ENCODE measurements at regions not wholly inside any gene's neighbourhood (a gene's known extent, or its start where the extent isn't known, plus 50 kb on each side); places are given as distances from the start of the nearest gene placed in this dataset.

DNA sequence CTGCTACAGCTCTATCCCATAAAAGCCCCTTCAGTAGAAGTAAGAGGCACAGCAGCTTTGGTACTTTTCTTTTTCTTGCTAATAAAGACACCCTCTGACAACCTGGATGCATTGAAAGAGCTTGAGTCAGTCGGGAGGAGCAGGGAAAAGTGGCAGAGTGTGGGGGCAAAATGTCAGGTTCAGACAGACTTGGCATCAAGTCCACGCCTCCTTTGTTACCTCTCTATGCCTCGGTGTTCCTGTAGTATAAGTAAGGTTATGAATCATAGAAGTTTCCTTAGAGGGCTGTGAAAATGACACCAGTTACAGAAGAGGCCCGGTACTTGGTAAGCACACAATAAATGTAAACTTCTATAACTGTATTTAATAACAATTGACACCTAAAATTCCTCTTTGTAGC, 133.9 kb downstream of the ESM1 start:
- no peak for FAIRE-seq

DNA sequence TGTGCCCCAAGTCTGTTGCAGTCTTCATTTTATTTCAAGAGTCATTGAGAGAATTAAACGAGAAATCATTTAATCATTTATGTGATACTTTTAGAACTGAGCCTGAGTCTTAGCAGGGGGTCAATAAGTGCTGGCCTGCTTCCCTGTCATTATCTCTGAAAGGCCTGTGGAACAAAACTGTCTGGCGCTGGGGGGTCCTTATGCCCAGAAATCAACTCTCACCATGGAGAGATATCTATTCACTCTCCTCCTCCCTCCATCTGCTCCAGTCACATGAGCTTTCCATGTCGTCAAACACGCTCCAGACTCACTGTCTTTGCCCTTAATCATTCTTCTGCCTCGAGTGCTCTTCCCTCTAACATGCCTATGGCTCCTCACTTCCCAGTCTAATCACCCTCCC, 136.8 kb downstream of the ESM1 start:
- no peak for FAIRE-seq

DNA sequence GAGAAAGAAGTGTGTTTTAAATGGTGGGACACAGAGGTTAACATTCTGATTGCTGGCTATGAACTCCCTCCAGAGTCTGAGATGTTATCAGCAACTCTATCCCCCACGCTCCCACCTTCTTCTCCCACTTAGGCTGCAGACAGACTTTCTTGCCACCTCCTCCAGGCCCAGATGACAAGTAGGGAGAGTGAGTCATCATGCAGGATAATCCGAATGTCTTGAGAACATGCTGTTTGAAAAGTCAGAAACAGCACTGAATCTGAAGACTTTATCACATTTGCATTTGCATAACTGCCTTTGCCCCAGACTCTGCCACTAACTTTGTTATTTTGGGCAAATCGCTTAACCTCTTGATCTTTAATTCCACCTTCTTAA, 139.8 kb downstream of the ESM1 start:
- FAIRE-seq: no peak

DNA sequence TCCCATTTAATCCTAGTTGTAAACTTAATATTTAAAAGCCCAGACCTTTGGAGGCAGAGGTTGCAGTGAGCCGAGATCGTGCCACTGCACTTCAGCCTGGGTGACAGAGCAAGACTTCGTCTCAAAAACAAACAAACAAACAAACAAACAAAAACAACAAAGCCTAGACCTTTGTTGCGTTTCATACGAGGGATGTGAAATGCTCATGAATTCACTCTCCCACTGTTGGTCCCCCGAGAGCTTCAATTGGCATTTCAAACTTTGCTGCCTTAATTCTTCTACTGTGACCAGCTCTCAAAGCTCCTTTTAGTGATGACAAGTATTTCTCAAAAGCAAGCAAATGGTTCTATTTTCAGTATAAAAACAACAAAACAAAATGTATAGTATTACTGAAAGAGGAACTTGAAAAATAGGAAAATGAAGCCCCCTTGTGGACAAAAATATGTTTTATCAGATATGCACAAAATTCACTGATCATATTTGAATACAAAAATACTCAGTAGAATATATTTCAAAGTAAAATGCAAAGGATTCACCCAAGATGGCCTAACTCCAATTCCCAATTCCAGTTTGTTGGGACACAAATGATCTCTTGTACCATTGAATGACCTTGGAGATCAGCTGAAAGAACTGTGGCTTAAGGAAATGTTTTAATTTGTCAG, 140.4 kb downstream of the ESM1 start:
- peak; percentile 18 for FAIRE-seq

DNA sequence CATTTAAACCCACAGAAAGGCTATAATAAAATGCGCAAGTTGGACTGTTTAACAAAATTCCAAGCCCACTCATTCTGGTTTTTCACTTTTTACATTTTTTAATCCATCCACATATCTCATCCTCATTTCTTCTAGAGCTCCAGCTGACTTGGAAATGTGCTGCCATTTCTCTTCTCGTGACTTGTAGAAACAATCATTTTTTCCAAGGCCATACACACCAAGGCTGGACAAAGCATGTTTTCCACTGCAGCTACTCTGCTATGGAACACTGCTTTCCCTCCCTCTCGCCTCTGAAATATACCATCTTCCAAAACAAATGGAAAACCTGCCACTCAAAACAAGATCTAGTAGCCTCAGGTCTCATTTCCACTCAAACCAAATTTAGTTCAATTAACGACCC, 141.1 kb downstream of the ESM1 start:
- no peak for FAIRE-seq

DNA sequence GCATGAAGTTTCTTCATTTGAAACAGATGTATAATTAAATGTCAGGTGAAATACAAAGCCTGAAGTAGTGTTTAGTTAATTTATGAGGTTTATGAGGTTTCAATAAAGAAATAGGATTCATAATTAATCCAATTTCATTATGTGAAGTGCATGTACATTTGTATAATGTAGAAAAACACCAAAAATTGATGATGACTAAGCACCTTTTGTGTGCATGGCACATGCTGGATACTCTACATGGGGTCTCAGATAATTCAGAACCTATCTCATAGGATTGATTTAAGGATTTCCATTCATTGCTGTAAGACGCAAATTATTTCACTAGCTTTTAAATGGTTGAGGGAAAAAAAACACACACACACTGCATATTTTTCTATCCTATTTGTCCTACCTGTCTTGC, 143.9 kb downstream of the ESM1 start:
- no peak for FAIRE-seq

DNA sequence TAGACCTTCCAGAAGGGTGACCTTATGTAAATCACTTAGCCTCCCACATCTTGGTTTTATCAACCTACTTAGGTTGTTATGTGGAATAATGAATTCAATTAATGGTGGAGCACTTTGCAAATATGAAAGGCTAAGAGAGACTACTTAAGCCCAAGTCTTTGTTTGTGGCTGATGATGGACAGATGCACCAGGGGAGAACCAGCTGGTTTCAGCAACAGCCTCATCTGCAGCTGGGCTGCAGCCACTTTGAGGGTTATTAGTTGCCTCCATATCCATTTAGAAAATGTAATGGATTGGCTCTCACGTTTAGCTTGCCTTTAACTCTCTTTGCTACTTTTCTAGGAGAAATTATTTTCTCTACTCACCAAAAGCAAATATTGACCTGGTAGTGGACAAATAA, 146.6 kb downstream of the ESM1 start:
- no peak for FAIRE-seq

DNA sequence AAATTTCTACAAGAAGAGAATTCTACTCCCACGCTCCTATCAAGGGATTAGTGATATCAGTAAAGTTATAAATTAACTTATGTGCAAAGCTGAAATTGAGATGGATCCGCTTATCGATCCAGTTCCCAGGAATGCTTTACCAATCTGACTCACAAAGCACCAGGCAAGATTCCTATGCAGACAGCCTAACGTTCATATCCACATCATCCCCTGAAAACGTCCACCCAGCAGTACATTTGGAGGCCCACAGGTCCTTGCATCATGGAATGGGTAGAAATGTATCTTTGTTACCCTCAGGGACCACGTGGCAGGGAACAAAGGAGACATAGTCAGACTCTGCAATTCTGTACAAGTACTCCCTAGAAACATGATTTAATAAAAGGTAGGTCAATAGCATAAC, 147.4 kb downstream of the ESM1 start:
- FAIRE-seq: no peak

DNA sequence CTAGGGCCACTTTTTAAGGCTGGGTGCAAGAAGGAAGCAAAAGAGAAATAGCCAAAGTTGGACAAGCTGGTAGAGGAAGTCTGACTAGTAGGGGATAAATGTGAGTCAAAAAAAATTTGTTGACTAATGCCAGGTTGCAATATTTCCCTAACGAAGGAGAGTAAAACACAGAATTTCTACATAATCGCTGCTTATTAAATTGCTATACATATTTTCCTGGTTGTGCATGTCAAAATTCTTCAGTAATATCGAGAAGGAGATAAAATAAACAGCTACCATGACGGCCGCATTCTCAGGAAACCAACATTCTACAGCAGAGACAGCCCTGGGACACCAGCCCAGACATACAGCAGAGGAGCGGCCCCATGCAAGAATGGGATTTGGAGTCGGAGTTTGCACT, 148.3 kb downstream of the ESM1 start:
- FAIRE-seq: no peak

DNA sequence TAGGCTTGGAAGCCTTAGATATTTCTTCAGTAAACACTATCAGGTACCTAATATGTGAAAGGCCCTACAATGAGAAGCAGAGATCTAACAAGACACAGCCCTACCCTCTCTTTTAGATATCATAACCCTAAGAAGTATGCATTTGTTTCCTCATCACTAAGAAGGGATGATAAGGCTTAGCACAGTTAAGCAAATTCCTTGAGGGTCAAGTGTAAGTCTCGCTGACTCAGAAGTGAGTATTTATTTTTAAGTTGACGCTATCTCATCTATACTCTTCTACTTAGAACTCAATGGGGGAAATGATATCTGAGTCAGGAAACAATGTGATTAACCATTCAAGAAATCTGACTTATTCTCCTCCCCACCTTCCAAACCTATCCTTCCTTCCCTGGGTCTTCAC, 149.7 kb downstream of the ESM1 start:
- no peak for FAIRE-seq

DNA sequence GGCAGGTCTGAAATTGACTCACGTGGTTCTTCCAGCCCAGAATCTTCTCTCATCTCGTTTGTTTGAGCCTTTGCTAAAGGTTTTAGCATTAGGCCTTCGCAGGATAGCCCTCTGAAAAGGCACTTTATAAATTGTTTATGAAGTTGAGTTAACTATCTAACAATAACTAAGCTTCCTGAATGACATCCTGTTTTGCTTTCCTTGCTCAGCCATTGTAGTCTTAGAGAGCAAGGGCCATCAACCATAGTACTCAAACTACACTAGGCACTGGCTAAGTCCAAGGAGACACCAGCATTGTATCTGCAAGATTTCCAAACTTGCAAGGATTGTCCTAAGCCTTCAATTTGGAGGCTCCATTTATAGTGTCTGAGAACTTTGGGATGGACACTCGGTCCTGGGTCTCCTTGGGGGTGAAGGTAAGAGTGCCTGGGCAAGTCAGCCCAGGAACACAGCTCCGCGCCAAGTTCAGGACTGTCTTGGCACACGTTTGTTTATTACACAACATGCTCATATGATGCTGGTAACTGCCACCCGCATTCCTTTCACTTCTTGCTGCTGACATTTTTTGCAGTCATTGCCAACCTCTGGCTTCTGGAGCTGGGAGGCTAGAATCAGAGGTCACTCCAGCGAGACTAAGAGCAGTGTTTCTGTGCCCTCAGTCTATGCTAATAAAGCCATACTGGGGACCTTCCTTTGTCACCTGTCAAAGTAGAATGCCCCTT, 151.1 kb downstream of the ESM1 start:
- no peak for FAIRE-seq

DNA sequence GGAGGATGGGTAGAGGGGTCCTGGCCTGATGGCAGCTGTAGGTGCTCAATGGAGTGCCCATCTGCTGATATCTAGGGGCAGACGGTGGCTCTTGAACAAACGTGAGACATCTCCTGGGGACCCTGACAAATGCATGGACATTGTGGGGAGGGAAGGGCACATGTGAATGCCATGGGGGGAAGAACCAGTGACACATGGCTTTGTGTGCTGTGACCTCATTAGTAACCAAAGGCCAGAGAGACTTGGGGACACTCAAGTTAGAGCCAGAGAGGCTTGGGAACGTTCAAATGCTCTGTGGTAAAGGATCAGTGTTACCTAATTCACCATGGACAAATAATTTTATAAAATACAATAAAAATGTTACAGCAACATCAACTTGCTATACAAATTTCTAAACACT, 151.8 kb downstream of the ESM1 start:
- no peak for FAIRE-seq

DNA sequence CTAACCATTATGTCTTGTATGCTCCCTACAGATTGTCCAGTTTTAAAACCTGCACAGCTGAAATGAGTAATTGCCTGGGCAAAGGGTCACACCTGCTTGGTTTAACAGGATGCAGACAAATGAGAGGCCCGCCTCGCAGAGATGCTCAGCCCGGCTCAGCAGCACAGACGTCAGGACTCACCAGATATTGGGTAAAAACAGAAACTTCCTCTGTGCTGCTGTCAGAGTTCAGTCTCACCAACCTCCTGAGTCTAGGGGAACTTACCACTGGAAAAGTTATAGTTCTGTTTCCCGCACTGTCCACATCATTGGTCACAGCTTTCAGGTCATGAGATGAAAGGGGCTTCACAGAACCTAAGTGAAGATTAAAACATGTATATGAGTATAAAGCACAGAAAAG, 152.5 kb downstream of the ESM1 start:
- no peak for FAIRE-seq

DNA sequence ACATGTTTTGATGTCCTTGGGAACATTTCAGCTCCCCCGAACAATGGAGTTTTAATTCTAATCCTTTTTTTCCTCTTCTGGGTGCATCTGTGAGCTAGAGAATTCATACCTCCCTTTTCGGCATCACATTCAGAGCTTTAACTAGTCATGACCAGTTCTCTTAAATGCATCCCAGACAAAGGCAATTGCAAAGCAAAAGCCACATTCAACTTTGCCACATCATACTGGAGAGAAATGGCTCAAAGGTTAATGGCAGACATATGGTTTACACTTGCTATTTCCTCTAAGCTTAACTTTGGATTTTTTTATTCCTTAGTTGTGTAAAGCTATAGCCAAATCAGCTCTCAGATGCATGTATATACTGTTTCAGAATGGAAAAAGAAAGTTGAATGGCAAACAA, 153.3 kb downstream of the ESM1 start:
- FAIRE-seq: no peak

DNA sequence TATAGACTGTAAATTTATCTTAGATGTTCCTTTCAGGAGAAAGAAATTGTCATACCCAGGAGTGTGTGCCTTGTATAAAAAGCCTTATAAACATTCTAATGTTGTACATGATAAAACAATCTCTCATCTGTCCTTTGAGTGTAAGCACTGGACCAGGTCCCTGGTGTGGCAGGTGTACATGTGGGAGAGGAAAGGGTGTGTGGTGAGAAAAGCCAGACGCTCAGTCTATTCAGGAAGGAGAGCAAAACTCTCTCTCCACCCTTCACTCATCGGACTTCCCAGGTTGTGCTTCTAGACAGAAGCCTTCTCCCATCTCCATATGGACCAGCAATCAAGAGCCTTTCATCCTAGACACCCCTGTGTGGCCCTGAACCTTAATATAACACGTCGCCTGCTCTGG, 154.2 kb downstream of the ESM1 start:
- no peak for FAIRE-seq

DNA sequence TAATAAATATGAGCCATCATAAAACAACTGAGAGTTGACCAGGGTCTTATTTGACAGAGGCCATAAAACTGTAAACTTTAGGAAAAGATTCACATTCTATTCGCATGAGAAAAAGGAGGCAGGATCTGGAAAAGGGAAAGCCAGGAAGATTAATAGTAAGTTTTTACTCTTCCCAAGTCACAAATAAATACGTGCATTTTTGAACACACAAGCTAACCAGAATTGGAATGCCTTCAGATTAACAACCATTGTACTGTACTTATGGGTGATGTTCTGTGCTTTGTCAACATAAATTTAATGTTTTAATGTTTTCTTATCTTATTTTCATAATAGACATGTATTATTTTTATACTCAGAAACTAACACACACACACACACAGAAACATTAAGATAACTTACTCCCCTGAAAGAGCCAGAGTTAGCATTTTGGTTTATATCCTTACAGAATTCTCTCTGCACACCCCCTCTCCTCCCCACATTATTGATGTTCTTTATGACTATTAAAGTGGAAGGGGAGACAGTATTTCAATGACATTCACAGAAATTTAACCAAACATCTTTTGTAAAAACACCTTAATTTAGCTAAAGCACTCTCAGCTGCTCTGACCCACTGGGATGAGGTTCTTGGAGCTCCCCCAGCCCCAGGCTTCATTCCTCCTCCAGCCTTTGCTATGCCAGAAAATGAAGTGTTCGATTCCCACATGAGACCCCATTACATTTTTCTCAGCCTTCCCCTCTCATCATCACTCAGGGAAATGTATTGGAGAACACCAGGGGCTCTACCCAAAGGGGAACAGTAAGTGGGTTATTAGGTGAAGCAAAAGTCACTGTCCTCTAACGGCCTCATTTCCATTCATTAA, 155.5 kb downstream of the ESM1 start:
- no peak for FAIRE-seq

DNA sequence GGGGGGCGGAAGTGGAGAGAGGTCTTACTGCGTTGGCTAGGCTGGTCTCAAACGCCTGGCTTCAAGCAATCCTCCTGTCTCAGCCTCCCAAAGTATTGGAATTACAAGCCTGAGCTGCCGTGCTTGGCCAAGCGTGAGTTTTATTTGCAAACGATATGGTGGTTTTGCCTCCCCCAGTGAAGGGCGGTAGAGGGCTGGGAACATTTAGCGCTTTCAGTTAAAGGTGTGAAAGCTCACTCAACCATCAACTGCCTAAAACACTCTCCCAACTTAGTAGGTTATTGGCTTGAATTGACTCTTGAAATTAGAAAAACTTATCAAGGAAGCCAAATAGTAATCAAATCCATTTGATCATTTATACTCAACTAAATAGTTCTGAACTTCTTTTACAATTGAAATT, 156.3 kb downstream of the ESM1 start:
- FAIRE-seq: no peak

DNA sequence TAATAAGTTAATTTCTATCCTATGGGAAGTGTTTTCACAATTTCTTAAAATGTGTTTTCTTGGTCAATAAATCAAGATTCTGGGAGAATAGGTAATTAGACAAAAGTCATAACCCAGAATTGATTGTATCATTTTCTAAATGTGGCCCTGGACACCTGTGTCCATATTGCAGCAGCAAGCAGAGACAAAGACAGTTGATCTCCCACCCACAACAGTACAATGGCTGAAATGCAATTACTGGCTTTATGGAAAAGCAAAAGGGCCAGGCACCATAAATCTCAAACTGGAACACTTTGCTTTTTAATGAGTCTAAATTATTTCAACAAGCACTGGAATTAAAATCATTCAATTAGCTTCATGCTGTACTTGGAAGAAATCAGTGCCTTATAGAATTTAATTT, 157.2 kb downstream of the ESM1 start:
- no peak for FAIRE-seq

DNA sequence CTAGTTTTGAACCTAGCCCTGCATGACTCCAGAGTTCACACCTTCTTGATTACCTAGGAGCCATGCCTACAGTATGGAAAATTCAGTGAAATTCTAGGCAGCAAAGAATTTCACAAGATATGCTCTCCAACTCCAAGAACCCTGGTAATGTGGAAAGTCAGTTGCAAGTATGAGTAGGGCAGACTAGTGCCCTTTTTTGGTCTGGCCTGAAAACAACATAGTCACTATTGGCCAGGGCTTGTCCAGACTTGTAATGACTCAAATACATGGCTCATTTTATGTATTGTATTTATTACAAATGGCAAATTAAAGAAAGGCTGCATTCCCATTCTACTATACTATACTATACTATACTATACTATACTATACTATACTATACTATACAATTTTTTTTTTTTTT, 160.4 kb downstream of the ESM1 start:
- no peak for FAIRE-seq

DNA sequence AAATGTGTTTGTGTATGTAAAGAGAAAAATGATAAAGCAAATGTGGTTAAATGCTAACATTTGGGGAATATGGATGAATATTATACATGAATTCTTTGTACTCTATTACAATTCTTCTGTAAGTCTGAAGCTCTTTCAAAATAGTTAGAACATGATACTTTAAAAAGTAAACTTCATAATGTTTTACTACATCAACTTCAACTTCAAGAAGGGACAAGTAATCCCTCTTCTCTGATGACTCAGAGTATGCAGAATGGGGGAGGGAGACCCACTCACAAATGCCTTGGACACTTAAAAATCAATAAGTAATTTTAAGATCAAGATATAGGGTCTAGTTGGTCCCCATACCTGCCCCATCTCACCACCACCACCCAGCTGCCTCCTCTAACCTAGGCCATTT, 162.4 kb downstream of the ESM1 start:
- FAIRE-seq: no peak

DNA sequence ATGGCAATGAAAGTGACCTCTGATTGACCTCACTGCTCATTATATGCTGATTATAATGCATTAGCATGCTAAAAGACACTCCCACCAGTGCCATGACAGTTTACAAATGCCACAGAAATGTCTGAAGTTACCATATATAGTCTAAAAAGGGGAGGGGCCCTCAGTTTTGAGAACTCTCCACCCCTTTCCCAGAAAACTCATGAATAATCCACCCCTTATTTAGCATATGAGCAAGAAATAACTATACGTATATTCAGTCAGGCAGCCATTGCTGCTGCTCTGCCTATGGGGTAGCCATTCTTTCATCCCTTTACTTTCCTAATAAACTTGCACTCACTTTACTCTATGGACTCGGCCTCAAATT, 163.1 kb downstream of the ESM1 start:
- no peak for FAIRE-seq

DNA sequence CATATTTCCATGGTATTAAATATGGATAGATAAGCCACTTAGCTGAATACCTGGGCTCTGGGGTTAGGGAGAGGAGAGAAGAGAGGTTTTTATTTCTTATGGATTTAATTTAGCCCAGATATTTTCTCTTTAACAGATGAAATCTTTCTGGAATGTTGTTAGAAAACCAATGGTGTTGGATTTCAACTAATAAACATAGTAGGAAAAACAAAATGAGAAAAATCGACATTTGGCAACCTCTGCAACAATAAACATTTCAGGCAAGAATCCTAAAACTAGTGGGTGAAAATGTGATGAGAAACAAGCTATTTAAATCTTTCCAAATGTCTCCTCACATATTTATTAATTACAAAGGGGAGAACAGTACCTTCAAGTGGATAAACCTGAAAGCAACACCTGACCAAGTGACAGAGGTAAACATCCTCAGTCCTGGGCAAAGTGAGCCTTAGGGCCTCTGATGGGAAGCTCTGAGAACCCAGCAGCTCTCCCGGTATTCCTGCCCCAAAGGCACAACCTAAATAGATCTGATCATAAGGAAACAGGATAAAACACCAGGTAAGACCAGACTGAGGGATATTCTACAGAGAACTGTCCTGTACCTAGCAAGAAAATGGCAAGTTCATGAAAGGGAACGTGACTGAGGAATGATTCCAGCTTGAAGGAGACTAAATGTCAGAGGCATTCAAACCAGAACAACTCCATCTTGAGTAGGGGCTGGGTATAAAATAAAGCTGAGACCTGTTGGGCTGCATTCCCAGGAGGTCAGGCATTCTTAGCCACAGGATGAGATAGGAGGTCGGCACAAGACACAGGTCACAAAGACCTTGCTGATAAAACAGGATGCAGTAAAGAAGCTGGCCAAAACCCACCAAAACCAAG, 163.7 kb downstream of the ESM1 start:
- FAIRE-seq: no peak

Data from colon (tissue), 2 donors.